A673 (cell line): ENCODE measurements at regions not wholly inside any gene's neighbourhood (a gene's known extent, or its start where the extent isn't known, plus 50 kb on each side); places are given as distances from the start of the nearest gene placed in this dataset.
"Not testable (repeated sequence)": the region's sequence is repeated elsewhere in the genome, so short reads cannot be mapped to it uniquely, and the experiment has no call there.

Experiments used
- BruUV-seq: library from RNA; stranded (reverse); fragments of 400-500 nt; replicated peaks from 2 replicates; lab custom pipeline; 2021; lab: Mats Ljungman, UMichigan
- CTCF ChIA-PET: fragments of 300-600 bp; sonication (Branson Sonifier 250); formaldehyde crosslinking; loops from one replicate; lab custom pipeline; 2022; ENCODE audit warnings: antibody characterized with exemption; lab: Charles Lee
- POLR2A ChIA-PET: fragments of 300-600 bp; sonication (Branson Sonifier 250); formaldehyde crosslinking; loops from one replicate; lab custom pipeline; 2022; ENCODE audit warnings: antibody characterized with exemption; ENCODE audit not compliant: low non-redundant PET; lab: Charles Lee
- DNase-seq: peaks from one replicate; pipeline ENCODE4 v3.0.0-alpha.2; 2015; ENCODE audit warnings: low spot score
- H3K27ac ChIP-seq: fragments of 200-600 bp; sonication (generic); 2 replicates; pipeline ENCODE4 v1.5.1; 2016; ENCODE audit warnings: mixed run types, low read depth, mild to moderate bottlenecking, mixed read lengths, antibody characterized with exemption, low read length; ENCODE audit not compliant: poor library complexity, severe bottlenecking
- H3K27me3 ChIP-seq: fragments of 200-600 bp; sonication (generic); replicated peaks from 2 replicates; pipeline ENCODE4 v1.6.1; 2017; ENCODE audit warnings: mixed run types, low read depth, mild to moderate bottlenecking, mixed read lengths, antibody characterized with exemption, low read length; ENCODE audit not compliant: insufficient read depth, poor library complexity
- H3K36me3 ChIP-seq: fragments of 200-600 bp; sonication (generic); 2 replicates; pipeline ENCODE4 v1.6.1; 2016; ENCODE audit warnings: mixed run types, mild to moderate bottlenecking, mixed read lengths, antibody characterized with exemption, low read length; ENCODE audit not compliant: insufficient read depth, poor library complexity, severe bottlenecking
- H3K4me1 ChIP-seq: fragments of 200-600 bp; sonication (generic); 2 replicates; pipeline ENCODE4 v1.6.1; 2017; ENCODE audit warnings: mixed run types, mild to moderate bottlenecking, mixed read lengths, antibody characterized with exemption, low read length; ENCODE audit not compliant: insufficient read depth, poor library complexity, severe bottlenecking
- H3K4me3 ChIP-seq: fragments of 200-600 bp; sonication (generic); 2 replicates; pipeline ENCODE4 v1.5.1; 2016; ENCODE audit warnings: low read depth, mixed run types, mild to moderate bottlenecking, mixed read lengths, low read length; ENCODE audit not compliant: poor library complexity, severe bottlenecking
- H3K9me3 ChIP-seq: fragments of 200-600 bp; sonication (generic); 2 replicates; pipeline ENCODE4 v1.6.1; 2016; ENCODE audit warnings: mixed run types, low read depth, mild to moderate bottlenecking, mixed read lengths, antibody characterized with exemption, low read length; ENCODE audit not compliant: poor library complexity, severe bottlenecking
- CTCF ChIP-seq: fragments of 300-800, 200-600 bp; sonication (generic); conservative IDR thresholded peaks from 2 replicates; pipeline ENCODE4 v1.5.1; 2017; ENCODE audit warnings: low read depth, mild to moderate bottlenecking, antibody characterized with exemption, low read length, moderate library complexity, mixed read lengths
- EZH2 ChIP-seq: fragments of 200-600 bp; sonication (generic); IDR thresholded peaks from 2 replicates; pipeline ENCODE4 v1.6.1; 2017; ENCODE audit warnings: borderline replicate concordance, low read depth, mild to moderate bottlenecking, mixed read lengths, antibody characterized with exemption, low read length; ENCODE audit not compliant: poor library complexity, severe bottlenecking
- intact Hi-C: fragments of 100-400 bp; cut with micrococcal nuclease; formaldehyde crosslinking; loops from one replicate; pipeline ENCODE4 v1.10.0; 2022; ENCODE audit not compliant: unreplicated experiment

- no TSS peak for BruUV-seq
- ChIA-PET CTCF (interaction anchor here (0.6 kb wide), 1 partner anchor 65 kb away, joined by 3 read pairs; no protein-coding TSS in a partner anchor), POLR2A (no interaction called here)
- intact Hi-C loops: no loop called here
- Histone ChIP-seq H3K9me3 (no peaks in the 10 kb centered on the region), H3K36me3 (no peaks in the 10 kb centered on the region), H3K4me1 (no peaks in the 10 kb centered on the region), H3K4me3 (no peak overlapping the region), H3K27me3 (no peaks in the 10 kb centered on the region), H3K27ac (no peak overlapping the region)
- TF ChIP-seq CTCF (no peak), EZH2 (no peak)
- DNase-seq: no peak
Measured at GRCh38 chr5:91484662-91485061, 101.5 kb upstream of the ARRDC3 start.

GRCh38 chr5:91479376-91479775 is 96.3 kb upstream of the ARRDC3 start:
- H3K36me3 ChIP-seq, BruUV-seq, H3K9me3 ChIP-seq, intact Hi-C loops, H3K27ac ChIP-seq, H3K4me1 ChIP-seq, H3K27me3 ChIP-seq, CTCF ChIA-PET, H3K4me3 ChIP-seq, DNase-seq: not testable (repeated sequence)
- POLR2A ChIA-PET: interaction anchor here (0.6 kb wide), 1 partner anchor 99 kb away, joined by 11 read pairs; no protein-coding TSS in a partner anchor

- Histone ChIP-seq H3K4me3 (no peak overlapping the region), H3K36me3 (no peaks in the 10 kb centered on the region), H3K9me3 (no peaks in the 10 kb centered on the region), H3K27me3 (no peaks in the 10 kb centered on the region), H3K27ac (no peak overlapping the region), H3K4me1 (no peaks in the 10 kb centered on the region)
- intact Hi-C loops: no loop called here
- TF ChIP-seq EZH2: no peak
- TF ChIP-seq CTCF: no peak
- no peak for DNase-seq
- ChIA-PET POLR2A (no interaction called here), CTCF (no interaction called here)
- no TSS peak for BruUV-seq
Measured at GRCh38 chr5:91478096-91478495, 95.0 kb upstream of the ARRDC3 start.

GRCh38 chr5:91477408-91477807 is 94.3 kb upstream of the ARRDC3 start:
- no peaks in the 10 kb centered on the region for H3K36me3 ChIP-seq
- no peaks in the 10 kb centered on the region for H3K9me3 ChIP-seq
- H3K4me1 ChIP-seq: no peaks in the 10 kb centered on the region
- intact Hi-C loops: no loop called here
- ChIA-PET POLR2A (no interaction called here), CTCF (no interaction called here)
- no peak for DNase-seq
- H3K27ac ChIP-seq: no peak overlapping the region
- no peak overlapping the region for H3K4me3 ChIP-seq
- BruUV-seq: no TSS peak
- H3K27me3 ChIP-seq: no peaks in the 10 kb centered on the region
- TF ChIP-seq EZH2: no peak
- no peak for TF ChIP-seq CTCF
